Epithelial cell of esophagus (primary cell): ENCODE measurements at regions not wholly inside any gene's neighbourhood (a gene's known extent, or its start where the extent isn't known, plus 50 kb on each side); places are given as distances from the start of the nearest gene placed in this dataset.

ENCODE experiments used
- DNase-seq: peaks from one replicate; pipeline ENCODE4 v3.0.0; 2010; ENCODE audit warnings: low read depth
- H3K4me3 ChIP-seq: 2 replicates; pipeline ENCODE4 v1.5.1; 2011; ENCODE audit warnings: mild to moderate bottlenecking, low read length, control low read depth
- CTCF ChIP-seq: IDR thresholded peaks from 2 replicates; pipeline ENCODE4 v1.5.1; 2011; ENCODE audit warnings: low read depth, mild to moderate bottlenecking, low read length, control low read depth, inconsistent platforms; ENCODE audit not compliant: insufficient read depth; ENCODE audit errors: missing control alignments

DNA sequence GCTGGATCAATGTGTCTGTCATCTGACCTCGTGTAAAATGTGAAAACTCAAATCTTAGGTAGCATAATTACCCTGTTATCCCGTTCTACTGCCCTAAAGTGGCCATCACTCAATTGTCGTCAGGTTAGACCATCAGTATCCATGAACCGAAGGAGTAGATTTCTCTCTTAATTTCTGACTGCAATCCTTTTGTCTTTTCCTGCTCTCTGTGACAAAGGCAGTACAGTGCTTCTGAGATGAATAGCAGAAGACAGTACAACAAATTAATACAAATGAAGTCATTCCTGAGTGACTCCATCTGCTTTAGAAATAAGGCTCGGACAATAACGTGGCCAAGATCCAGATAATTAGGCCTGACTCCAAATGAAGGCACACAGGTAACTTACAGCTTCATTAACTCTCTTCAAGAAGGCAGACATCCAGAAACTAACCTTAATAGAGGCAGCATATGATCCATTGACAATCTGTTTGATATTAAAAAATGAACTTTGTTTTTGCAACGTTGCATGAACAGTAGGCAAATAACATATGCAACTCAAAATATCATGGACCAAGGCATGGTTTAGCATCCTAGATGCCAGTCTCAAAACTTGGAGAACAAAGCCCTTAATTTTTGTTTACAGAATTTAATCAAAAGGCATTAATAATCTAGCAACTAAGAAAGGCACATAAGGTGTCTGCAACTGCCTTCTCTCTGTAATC, 96.7 kb upstream of the CDH20 start:
- no peak for TF ChIP-seq CTCF
- H3K4me3 ChIP-seq = no peak overlapping the region
- DNase-seq = no peak

- H3K4me3 ChIP-seq = no peak overlapping the region
- no peak for DNase-seq
- TF ChIP-seq CTCF = no peak
Observed at GRCh38 chr18:61237529-61237928, 95.7 kb upstream of the CDH20 start.

DNA sequence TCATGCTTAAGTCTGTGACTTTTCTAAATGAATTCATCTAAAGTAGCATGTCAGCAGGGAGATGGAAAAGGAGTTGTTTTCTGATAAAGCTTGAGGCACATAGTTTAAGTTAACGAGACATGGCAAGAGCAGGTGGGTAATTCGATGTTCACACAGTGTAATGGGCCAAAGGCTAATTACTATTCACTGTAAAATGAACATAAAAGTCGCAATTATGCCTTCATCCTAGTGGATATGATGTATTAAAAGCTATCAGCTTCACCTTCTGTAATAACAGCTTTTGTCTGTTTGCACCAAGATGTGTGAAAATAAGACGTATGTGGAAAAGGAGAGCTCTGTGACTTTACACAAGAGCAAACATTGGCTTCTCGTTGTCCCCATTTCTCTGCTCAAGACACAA, 94.2 kb upstream of the CDH20 start:
- no peak overlapping the region for H3K4me3 ChIP-seq
- TF ChIP-seq CTCF = no peak
- no peak for DNase-seq

DNA sequence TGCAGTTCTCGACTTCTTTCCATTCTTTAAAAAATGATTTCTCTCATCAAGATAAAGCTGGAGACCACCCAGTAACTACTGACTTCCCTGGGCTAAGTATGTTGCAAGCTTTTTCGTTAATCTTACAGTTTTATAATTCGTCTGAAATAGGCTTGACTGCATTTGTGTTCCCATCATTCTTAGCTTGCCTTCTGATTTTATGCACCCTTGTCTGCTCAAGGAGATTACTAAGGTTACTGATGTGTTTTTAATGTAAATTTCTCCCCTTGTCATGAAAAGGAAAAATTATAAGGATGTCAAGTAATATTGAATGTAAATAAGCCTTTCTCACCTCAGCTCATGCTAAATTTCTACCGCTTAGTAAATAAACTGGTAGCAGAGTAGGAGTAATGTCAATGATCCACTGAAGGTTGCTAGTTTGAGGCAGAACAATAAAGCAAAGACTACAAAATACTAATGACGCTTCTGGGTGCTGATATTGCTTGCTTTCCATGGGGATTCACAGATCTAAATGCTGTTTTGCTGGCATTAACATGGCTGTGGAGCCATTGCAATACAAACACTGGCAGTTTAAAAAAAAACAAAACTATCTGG, 91.9 kb upstream of the CDH20 start:
- TF ChIP-seq CTCF = no peak
- H3K4me3 ChIP-seq = no peak overlapping the region
- no peak for DNase-seq

GRCh38 chr18:61244632-61245031, 88.6 kb upstream of the CDH20 start:
- TF ChIP-seq CTCF = no peak
- H3K4me3 ChIP-seq = no peak overlapping the region
- no peak for DNase-seq

- H3K4me3 ChIP-seq = no peak overlapping the region
- TF ChIP-seq CTCF = no peak
- no peak for DNase-seq
Observed at GRCh38 chr18:61245276-61245675, 88.0 kb upstream of the CDH20 start.

DNA sequence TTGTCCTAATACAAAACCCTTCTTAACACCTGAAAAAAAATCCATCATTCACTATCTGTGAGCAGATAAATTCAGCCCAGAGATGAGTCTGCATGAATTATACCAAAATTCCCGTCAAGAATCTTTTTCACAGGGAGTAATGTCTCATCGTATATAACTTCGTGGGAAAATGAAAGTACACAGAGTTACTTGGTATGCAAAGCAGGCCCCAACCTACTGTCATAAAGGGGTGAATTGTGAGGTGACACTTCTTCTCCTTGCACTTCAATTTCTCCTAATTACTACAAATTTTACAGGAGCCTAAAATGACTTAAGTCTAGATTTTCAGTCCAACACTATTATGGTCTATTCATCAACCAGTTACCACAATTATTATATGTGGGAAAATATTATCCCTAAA, 84.6 kb upstream of the CDH20 start:
- TF ChIP-seq CTCF = no peak

More for the DNA sequence above, 84.6 kb upstream of the CDH20 start:
- DNase-seq = no peak
- H3K4me3 ChIP-seq = no peak overlapping the region
